ENCODE measurements at regions not wholly inside any gene's neighbourhood (a gene's known extent, or its start where the extent isn't known, plus 50 kb on each side); places are given as distances from the start of the nearest gene placed in this dataset.

GRCh38 chr6:33967966-33968724, 164.3 kb upstream of the MLN start:
- DNase-seq = no peak

- DNase-seq = no peak
These were observed 163.5 kb upstream of the MLN start for GRCh38 chr6:33967265-33967767.

GRCh38 chr6:33966536-33966935, 162.7 kb upstream of the MLN start:
- DNase-seq = no peak

GRCh38 chr6:33965766-33966165, 162.0 kb upstream of the MLN start:
- no peak for DNase-seq

- DNase-seq = no peak
These were observed 160.6 kb upstream of the MLN start for GRCh38 chr6:33964387-33964786.

- DNase-seq = no peak
These were observed 159.4 kb upstream of the MLN start for GRCh38 chr6:33963136-33963750.

GRCh38 chr6:33962246-33963027, 158.6 kb upstream of the MLN start:
- no peak for DNase-seq

GRCh38 chr6:33961691-33962090, 157.9 kb upstream of the MLN start:
- no peak for DNase-seq

GRCh38 chr6:33960345-33961313, 156.8 kb upstream of the MLN start:
- DNase-seq = no peak

GRCh38 chr6:33959661-33960344, 156.0 kb upstream of the MLN start:
- DNase-seq = no peak

- DNase-seq = no peak
These were observed 155.5 kb upstream of the MLN start for GRCh38 chr6:33959329-33959651.

GRCh38 chr6:33958526-33959328, 154.9 kb upstream of the MLN start:
- no peak for DNase-seq

- DNase-seq = no peak
These were observed 154.2 kb upstream of the MLN start for GRCh38 chr6:33957892-33958525.

GRCh38 chr6:33957131-33957891, 153.5 kb upstream of the MLN start:
- DNase-seq = no peak

- no peak for DNase-seq
These were observed 152.4 kb upstream of the MLN start for GRCh38 chr6:33956206-33956605.

GRCh38 chr6:33955566-33955965, 151.8 kb upstream of the MLN start:
- DNase-seq = no peak

- no peak for DNase-seq
These were observed 150.7 kb upstream of the MLN start for GRCh38 chr6:33954453-33954852.

GRCh38 chr6:33953171-33953570, 149.4 kb upstream of the MLN start:
- no peak for DNase-seq

- no peak for DNase-seq
These were observed 148.2 kb upstream of the MLN start for GRCh38 chr6:33952016-33952415.
